ENCODE measurements at regions not wholly inside any gene's neighbourhood (a gene's known extent, or its start where the extent isn't known, plus 50 kb on each side); places are given as distances from the start of the nearest gene placed in this dataset.

- peaks cover 1 to 3% of the 10 kb centered on the region in 2 donors for H3K9me3 Mint-ChIP-seq
- no peaks in the 10 kb centered on the region for H3K27me3 Mint-ChIP-seq
- ATAC-seq (replicated peaks) (no peak), DNase-seq (no peak)
- no peaks in the 10 kb centered on the region for H3K36me3 Mint-ChIP-seq
- peaks cover 0 to 2% of the 10 kb centered on the region in 2 donors for H3K4me1 Mint-ChIP-seq
- H3K27ac Mint-ChIP-seq = no peak overlapping the region
- H3K4me3 Mint-ChIP-seq = no peak overlapping the region
Observed at GRCh38 chr12:19970821-19971220, 397.5 kb upstream of the PDE3A start.

GRCh38 chr12:19971361-19972280 lies 396.7 kb upstream of the PDE3A start:
- no peak overlapping the region for H3K4me3 Mint-ChIP-seq
- no peaks in the 10 kb centered on the region for H3K27me3 Mint-ChIP-seq
- DNase-seq = no peak
- peaks cover 0 to 2% of the 10 kb centered on the region in 2 donors for H3K4me1 Mint-ChIP-seq
- no peak for ATAC-seq (replicated peaks)
- H3K27ac Mint-ChIP-seq = no peak overlapping the region
- H3K36me3 Mint-ChIP-seq = no peaks in the 10 kb centered on the region
- peaks cover 1 to 3% of the 10 kb centered on the region in 2 donors for H3K9me3 Mint-ChIP-seq

- H3K36me3 Mint-ChIP-seq = no peaks in the 10 kb centered on the region
- no peak overlapping the region for H3K27ac Mint-ChIP-seq
- DNase-seq (no peak), ATAC-seq (replicated peaks) (no peak)
- H3K4me3 Mint-ChIP-seq = no peak overlapping the region
- no peaks in the 10 kb centered on the region for H3K27me3 Mint-ChIP-seq
- H3K9me3 Mint-ChIP-seq = peaks cover 1 to 3% of the 10 kb centered on the region in 2 donors
- H3K4me1 Mint-ChIP-seq = peaks cover 0 to under 1% of the 10 kb centered on the region in 2 donors
Observed at GRCh38 chr12:19972325-19973288, 395.7 kb upstream of the PDE3A start.

- peaks cover 1 to 3% of the 10 kb centered on the region in 2 donors for H3K9me3 Mint-ChIP-seq
- no peak overlapping the region for H3K4me3 Mint-ChIP-seq
- no peak for ATAC-seq (replicated peaks)
- H3K4me1 Mint-ChIP-seq = no peaks in the 10 kb centered on the region
- no peak for DNase-seq
- no peaks in the 10 kb centered on the region for H3K27me3 Mint-ChIP-seq
- H3K36me3 Mint-ChIP-seq = no peaks in the 10 kb centered on the region
- no peak overlapping the region for H3K27ac Mint-ChIP-seq
Observed at GRCh38 chr12:19978193-19978592, 390.1 kb upstream of the PDE3A start.

- no peaks in the 10 kb centered on the region for H3K4me1 Mint-ChIP-seq
- H3K27ac Mint-ChIP-seq = no peak overlapping the region
- no peak for DNase-seq
- ATAC-seq (replicated peaks) = no peak
- no peaks in the 10 kb centered on the region for H3K36me3 Mint-ChIP-seq
- peaks cover 1 to 3% of the 10 kb centered on the region in 2 donors for H3K9me3 Mint-ChIP-seq
- H3K27me3 Mint-ChIP-seq = no peaks in the 10 kb centered on the region
- H3K4me3 Mint-ChIP-seq = no peak overlapping the region
Observed at GRCh38 chr12:19979584-19979983, 388.8 kb upstream of the PDE3A start.

- Mint-ChIP-seq H3K36me3 (no peaks in the 10 kb centered on the region), H3K27ac (no peak overlapping the region), H3K4me1 (no peaks in the 10 kb centered on the region), H3K9me3 (peaks cover 0 to 3% of the 10 kb centered on the region in 2 donors), H3K4me3 (no peak overlapping the region), H3K27me3 (no peaks in the 10 kb centered on the region)
- ATAC-seq (replicated peaks) = no peak
- DNase-seq = no peak
Observed at GRCh38 chr12:19981944-19982343, 386.4 kb upstream of the PDE3A start.

GRCh38 chr12:19988001-19988400 lies 380.3 kb upstream of the PDE3A start:
- no peaks in the 10 kb centered on the region for H3K36me3 Mint-ChIP-seq
- H3K27me3 Mint-ChIP-seq = no peaks in the 10 kb centered on the region
- H3K9me3 Mint-ChIP-seq = peaks cover 3% of the 10 kb centered on the region in 2 donors
- H3K4me3 Mint-ChIP-seq = no peak overlapping the region
- DNase-seq (no peak), ATAC-seq (replicated peaks) (no peak)
- H3K27ac Mint-ChIP-seq = no peak overlapping the region
- H3K4me1 Mint-ChIP-seq = no peaks in the 10 kb centered on the region

- no peak overlapping the region for H3K4me3 Mint-ChIP-seq
Observed at GRCh38 chr12:19988459-19988873, 379.9 kb upstream of the PDE3A start.

GRCh38 chr12:19988948-19989347 lies 379.4 kb upstream of the PDE3A start:
- no peak for ATAC-seq (replicated peaks)
- Mint-ChIP-seq H3K36me3 (no peaks in the 10 kb centered on the region), H3K4me1 (no peaks in the 10 kb centered on the region), H3K9me3 (peaks cover 3 to 4% of the 10 kb centered on the region in 2 donors), H3K4me3 (no peak overlapping the region), H3K27ac (no peak overlapping the region), H3K27me3 (no peaks in the 10 kb centered on the region)
- DNase-seq = no peak

More at GRCh38 chr12:19988459-19988873, 379.9 kb upstream of the PDE3A start:
- Mint-ChIP-seq H3K27ac (no peak overlapping the region), H3K36me3 (no peaks in the 10 kb centered on the region), H3K9me3 (peaks cover 3% of the 10 kb centered on the region in 2 donors), H3K27me3 (no peaks in the 10 kb centered on the region), H3K4me1 (no peaks in the 10 kb centered on the region)
- DNase-seq (no peak), ATAC-seq (replicated peaks) (no peak)

GRCh38 chr12:19991146-19991545 lies 377.2 kb upstream of the PDE3A start:
- no peak overlapping the region for H3K4me3 Mint-ChIP-seq
- no peaks in the 10 kb centered on the region for H3K36me3 Mint-ChIP-seq
- H3K27ac Mint-ChIP-seq = no peak overlapping the region
- H3K4me1 Mint-ChIP-seq = no peaks in the 10 kb centered on the region
- ATAC-seq (replicated peaks) (no peak), DNase-seq (no peak)
- peaks cover 3 to 4% of the 10 kb centered on the region in 2 donors for H3K9me3 Mint-ChIP-seq
- H3K27me3 Mint-ChIP-seq = no peaks in the 10 kb centered on the region

- no peaks in the 10 kb centered on the region for H3K27me3 Mint-ChIP-seq
- H3K9me3 Mint-ChIP-seq = peaks cover 3% of the 10 kb centered on the region in 2 donors
- no peaks in the 10 kb centered on the region for H3K36me3 Mint-ChIP-seq
- no peak overlapping the region for H3K27ac Mint-ChIP-seq
- DNase-seq (no peak), ATAC-seq (replicated peaks) (no peak)
- H3K4me1 Mint-ChIP-seq = no peaks in the 10 kb centered on the region
- H3K4me3 Mint-ChIP-seq = no peak overlapping the region
Observed at GRCh38 chr12:19992311-19992710, 376.0 kb upstream of the PDE3A start.

- Mint-ChIP-seq H3K9me3 (peaks cover 3% of the 10 kb centered on the region in 2 donors), H3K4me1 (no peaks in the 10 kb centered on the region), H3K27me3 (no peaks in the 10 kb centered on the region), H3K27ac (no peak overlapping the region), H3K4me3 (no peak overlapping the region), H3K36me3 (no peaks in the 10 kb centered on the region)
- DNase-seq (no peak), ATAC-seq (replicated peaks) (no peak)
Observed at GRCh38 chr12:19994968-19995367, 373.4 kb upstream of the PDE3A start.

- Mint-ChIP-seq H3K9me3 (peaks cover 3 to 4% of the 10 kb centered on the region in 2 donors), H3K27me3 (no peaks in the 10 kb centered on the region), H3K27ac (no peak overlapping the region), H3K4me1 (no peaks in the 10 kb centered on the region), H3K36me3 (no peaks in the 10 kb centered on the region), H3K4me3 (no peak overlapping the region)
- no peak for ATAC-seq (replicated peaks)
- DNase-seq = no peak
Observed at GRCh38 chr12:19997656-19998400, 370.5 kb upstream of the PDE3A start.

- no peak overlapping the region for H3K4me3 Mint-ChIP-seq
- ATAC-seq (replicated peaks) = no peak
- no peaks in the 10 kb centered on the region for H3K27me3 Mint-ChIP-seq
- no peak overlapping the region for H3K27ac Mint-ChIP-seq
- H3K36me3 Mint-ChIP-seq = no peaks in the 10 kb centered on the region
- no peaks in the 10 kb centered on the region for H3K4me1 Mint-ChIP-seq
- DNase-seq = no peak
- peaks cover 3 to 4% of the 10 kb centered on the region in 2 donors for H3K9me3 Mint-ChIP-seq
Observed at GRCh38 chr12:19998411-19998810, 369.9 kb upstream of the PDE3A start.

Data from stimulated activated naive B cell treated with anti-CD40 and anti-IgM and Interleukin-4, amounts not matched to agents 10 μg/mL and 1 μg/mL and 100 μg/mL, for 72 hours (primary cell).